Mucosa of descending colon (tissue), 3 donors: ENCODE measurements at regions not wholly inside any gene's neighbourhood (a gene's known extent, or its start where the extent isn't known, plus 50 kb on each side); places are given as distances from the start of the nearest gene placed in this dataset.

Experiments
- ATAC-seq: fragments of 200-7000 bp; cut with Tn5 transposase; one replicate; pipeline ENCODE4 v1.9.1; 2020; ENCODE audit warnings: mild to moderate bottlenecking, moderate library complexity
- DNase-seq, 3 donors: peaks; one replicate each; pipeline ENCODE4 v3.0.0-alpha.2; 2020
- H3K36me3 ChIP-seq: fragments of 200-600 bp; one replicate; pipeline ENCODE4 v1.8.0; 2021; ENCODE audit warnings: low read depth, mild to moderate bottlenecking
- H3K4me1 ChIP-seq: fragments of 200-600 bp; one replicate; pipeline ENCODE4 v1.8.0; 2021; ENCODE audit warnings: low read depth, mild to moderate bottlenecking
- H3K4me3 ChIP-seq: fragments of 200-600 bp; one replicate; pipeline ENCODE4 v1.8.0; 2021; ENCODE audit warnings: mild to moderate bottlenecking
- H3K9me3 ChIP-seq: fragments of 200-600 bp; one replicate; pipeline ENCODE4 v1.8.0; 2021; ENCODE audit warnings: mild to moderate bottlenecking
- intact Hi-C, 2 donors: fragments of 100-400 bp; cut with DNase I in 1 of 2; cut with micrococcal nuclease in 1 of 2; formaldehyde crosslinking; loops; one replicate each; pipeline versions ENCODE4 v1.11.0 to v1.11.1; 2022; cut with DNase I, micrococcal nuclease
- TF ChIP-seq, protein P1 (sequence below): fragments of 200-600 bp; IDR thresholded peaks from one replicate; pipeline ENCODE4 v1.8.0; 2022; ENCODE audit warnings: antibody characterized with exemption, mild to moderate bottlenecking
- donor health status: DM: no; HTN: no; CAD: no; lungs with moderate emphysema.
- donor health status: DM: no; HTN: no; CAD: no.
- donor health status: DM: no; HTN: yes; CAD: no.

DNA sequence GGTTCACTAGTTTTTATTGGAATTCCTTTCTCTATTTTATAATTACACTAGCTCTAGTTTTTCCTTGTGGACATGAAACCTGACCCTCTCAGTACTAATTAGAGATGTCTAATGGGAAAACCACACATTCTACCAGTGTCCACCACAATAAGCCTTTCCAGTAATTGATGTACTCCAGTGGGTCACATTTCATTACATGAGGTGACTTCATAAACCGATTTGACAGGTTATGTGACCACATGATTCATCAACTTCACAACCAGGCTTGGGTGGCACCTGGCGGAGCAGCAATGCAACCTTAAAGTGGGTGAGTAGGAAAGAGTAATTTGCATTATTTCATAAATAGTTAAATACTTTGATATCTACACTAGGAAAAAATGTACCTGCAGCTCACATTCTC is 284.2 kb upstream of the ADAMTS16 start:
- Histone ChIP-seq H3K9me3 (no peaks in the 10 kb centered on the region), H3K36me3 (no peaks in the 10 kb centered on the region), H3K4me1 (no peaks in the 10 kb centered on the region), H3K4me3 (no peak overlapping the region)
- no peak for ATAC-seq
- intact Hi-C loops, result no loop called here
- TF ChIP-seq, protein P1, sequence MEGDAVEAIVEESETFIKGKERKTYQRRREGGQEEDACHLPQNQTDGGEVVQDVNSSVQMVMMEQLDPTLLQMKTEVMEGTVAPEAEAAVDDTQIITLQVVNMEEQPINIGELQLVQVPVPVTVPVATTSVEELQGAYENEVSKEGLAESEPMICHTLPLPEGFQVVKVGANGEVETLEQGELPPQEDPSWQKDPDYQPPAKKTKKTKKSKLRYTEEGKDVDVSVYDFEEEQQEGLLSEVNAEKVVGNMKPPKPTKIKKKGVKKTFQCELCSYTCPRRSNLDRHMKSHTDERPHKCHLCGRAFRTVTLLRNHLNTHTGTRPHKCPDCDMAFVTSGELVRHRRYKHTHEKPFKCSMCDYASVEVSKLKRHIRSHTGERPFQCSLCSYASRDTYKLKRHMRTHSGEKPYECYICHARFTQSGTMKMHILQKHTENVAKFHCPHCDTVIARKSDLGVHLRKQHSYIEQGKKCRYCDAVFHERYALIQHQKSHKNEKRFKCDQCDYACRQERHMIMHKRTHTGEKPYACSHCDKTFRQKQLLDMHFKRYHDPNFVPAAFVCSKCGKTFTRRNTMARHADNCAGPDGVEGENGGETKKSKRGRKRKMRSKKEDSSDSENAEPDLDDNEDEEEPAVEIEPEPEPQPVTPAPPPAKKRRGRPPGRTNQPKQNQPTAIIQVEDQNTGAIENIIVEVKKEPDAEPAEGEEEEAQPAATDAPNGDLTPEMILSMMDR, result no peak
- DNase-seq, result no peak

DNA sequence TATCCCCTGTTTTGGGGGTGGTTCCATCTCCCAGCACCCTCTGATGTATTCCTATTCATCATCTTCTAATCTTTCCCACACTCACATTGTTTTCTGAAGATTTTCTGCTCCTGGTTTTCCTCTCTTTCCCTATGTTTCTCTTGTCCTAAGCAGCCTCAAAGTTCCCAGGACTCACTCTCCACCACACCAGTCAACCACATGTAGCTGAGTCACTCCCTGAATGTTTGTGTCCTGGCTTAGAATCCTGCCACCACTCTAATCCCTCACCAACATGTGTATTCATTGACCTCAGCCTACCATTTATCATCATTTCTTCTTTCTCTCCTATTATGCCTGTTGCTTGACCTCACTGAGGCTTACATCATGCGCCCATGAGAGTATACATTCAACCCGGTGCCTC is 282.4 kb upstream of the ADAMTS16 start:
- H3K9me3 ChIP-seq, result no peaks in the 10 kb centered on the region
- intact Hi-C loops, result no loop called here
- DNase-seq (no peak), ATAC-seq (no peak)
- no peak overlapping the region for H3K4me3 ChIP-seq
- TF ChIP-seq, protein P1, result no peak
- H3K4me1 ChIP-seq, result no peaks in the 10 kb centered on the region
- H3K36me3 ChIP-seq, result no peaks in the 10 kb centered on the region

DNA sequence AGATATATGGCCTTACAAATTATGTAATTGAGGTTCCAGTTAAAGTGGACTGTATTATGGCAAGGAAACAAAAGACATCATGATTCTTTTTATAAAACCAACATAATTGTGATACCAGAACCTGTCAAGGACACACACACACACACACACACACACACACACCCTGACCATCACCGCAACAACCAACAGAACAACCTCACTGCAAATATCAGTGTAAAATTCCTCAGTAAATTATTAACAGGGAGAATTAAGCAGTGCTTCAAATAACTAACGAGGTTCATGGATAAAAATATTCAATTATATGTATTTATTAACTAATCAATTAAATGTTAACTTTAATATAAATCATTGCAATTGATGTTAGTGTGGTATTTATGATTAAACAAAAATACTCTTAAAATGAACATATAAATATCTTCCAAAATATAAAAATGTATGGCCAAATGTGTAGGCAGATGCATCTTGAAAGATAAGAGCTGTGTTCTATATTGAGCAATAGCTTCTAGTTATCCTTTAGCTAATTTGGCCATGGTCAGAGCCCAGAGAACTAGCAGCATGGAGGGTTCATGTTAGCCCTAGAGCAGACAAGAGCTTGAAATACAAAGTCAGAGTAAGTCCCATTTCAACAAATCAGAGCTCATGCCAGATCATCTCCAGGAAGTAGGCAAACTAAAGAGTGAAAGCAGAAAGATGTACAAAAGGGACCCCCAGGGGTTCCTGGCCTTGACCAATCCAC is 280.5 kb upstream of the ADAMTS16 start:
- no peak for DNase-seq
- no peak for ATAC-seq
- Histone ChIP-seq H3K4me3 (no peak overlapping the region), H3K4me1 (no peaks in the 10 kb centered on the region), H3K36me3 (no peaks in the 10 kb centered on the region), H3K9me3 (no peaks in the 10 kb centered on the region)
- intact Hi-C loops, result loop anchor here in 1 of 2 donors (10.0 kb wide), 1 partner anchor 555 kb away; no protein-coding TSS in a partner anchor
- TF ChIP-seq, protein P1, result no peak

DNA sequence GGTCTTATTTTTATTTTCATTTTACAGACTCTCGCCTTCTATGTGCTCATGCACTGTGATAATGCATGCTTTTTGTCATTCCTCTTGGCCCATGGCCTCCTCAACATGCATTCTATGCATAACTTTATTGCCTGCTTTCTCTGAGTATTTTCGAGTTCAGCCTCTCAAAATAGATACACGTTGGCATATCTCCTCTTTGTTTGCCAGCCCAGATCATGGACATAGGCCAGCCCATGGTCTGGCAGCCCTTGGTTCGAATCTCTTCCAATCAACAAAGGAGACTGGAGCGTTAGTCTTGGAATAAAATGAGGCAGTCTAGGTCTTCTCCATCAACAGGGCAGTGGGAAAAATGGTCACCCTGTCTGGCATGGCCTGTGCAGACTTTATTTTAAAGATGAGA is 279.5 kb upstream of the ADAMTS16 start:
- H3K4me1 ChIP-seq, result no peaks in the 10 kb centered on the region
- H3K4me3 ChIP-seq, result no peak overlapping the region
- no peaks in the 10 kb centered on the region for H3K36me3 ChIP-seq
- ATAC-seq (no peak), DNase-seq (no peak)
- no peaks in the 10 kb centered on the region for H3K9me3 ChIP-seq
- TF ChIP-seq, protein P1, result no peak
- intact Hi-C loops, result loop anchor here in 1 of 2 donors (10.0 kb wide), 1 partner anchor 554 kb away; no protein-coding TSS in a partner anchor

DNA sequence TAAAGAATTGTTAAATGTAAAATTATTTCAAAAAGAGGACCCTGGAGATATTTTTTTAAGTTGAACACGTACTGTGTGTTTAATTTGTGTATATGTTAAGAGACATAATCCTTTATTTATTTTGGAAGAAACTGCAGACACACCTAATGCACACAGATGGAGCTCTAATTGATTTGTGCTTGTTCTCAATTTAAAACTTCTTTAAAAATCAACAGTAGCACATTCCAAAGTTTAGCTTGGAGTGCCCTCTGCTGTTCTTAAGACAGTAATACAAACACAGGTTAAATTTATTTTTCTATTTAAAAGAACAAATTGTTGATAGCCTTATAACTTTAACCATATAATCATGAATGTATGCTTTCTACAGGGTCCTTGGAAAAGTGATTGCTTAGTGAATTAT is 277.6 kb upstream of the ADAMTS16 start:
- ATAC-seq (no peak), DNase-seq (no peak)
- H3K9me3 ChIP-seq, result peaks cover 6% of the 10 kb centered on the region
- H3K36me3 ChIP-seq, result no peaks in the 10 kb centered on the region
- intact Hi-C loops, result loop anchor here in 1 of 2 donors (10.0 kb wide), 1 partner anchor 552 kb away; no protein-coding TSS in a partner anchor
- no peaks in the 10 kb centered on the region for H3K4me1 ChIP-seq
- no peak overlapping the region for H3K4me3 ChIP-seq
- TF ChIP-seq, protein P1, result no peak
